VCaP (cell line): ENCODE measurements at regions not wholly inside any gene's neighbourhood (a gene's known extent, or its start where the extent isn't known, plus 50 kb on each side); places are given as distances from the start of the nearest gene placed in this dataset.

Source experiments
- H3K27ac ChIP-seq: fragments of 450-650 bp; 2 replicates; pipeline ENCODE4 v1.5.1; 2017
- CTCF ChIP-seq: fragments of 450-650 bp; conservative IDR thresholded peaks from 2 replicates; pipeline ENCODE4 v1.5.1; 2017; ENCODE audit warnings: mild to moderate bottlenecking, moderate library complexity

GRCh38 chr2:72048881-72049477 lies 98.7 kb downstream of the CYP26B1 start:
- H3K27ac ChIP-seq = no peak overlapping the region
- no peak for TF ChIP-seq CTCF

GRCh38 chr2:72043985-72044384 lies 103.7 kb downstream of the CYP26B1 start:
- H3K27ac ChIP-seq = no peak overlapping the region
- no peak for TF ChIP-seq CTCF

- H3K27ac ChIP-seq = no peak overlapping the region
- TF ChIP-seq CTCF = no peak
Observed at GRCh38 chr2:72041638-72042111, 106.0 kb downstream of the CYP26B1 start.

DNA sequence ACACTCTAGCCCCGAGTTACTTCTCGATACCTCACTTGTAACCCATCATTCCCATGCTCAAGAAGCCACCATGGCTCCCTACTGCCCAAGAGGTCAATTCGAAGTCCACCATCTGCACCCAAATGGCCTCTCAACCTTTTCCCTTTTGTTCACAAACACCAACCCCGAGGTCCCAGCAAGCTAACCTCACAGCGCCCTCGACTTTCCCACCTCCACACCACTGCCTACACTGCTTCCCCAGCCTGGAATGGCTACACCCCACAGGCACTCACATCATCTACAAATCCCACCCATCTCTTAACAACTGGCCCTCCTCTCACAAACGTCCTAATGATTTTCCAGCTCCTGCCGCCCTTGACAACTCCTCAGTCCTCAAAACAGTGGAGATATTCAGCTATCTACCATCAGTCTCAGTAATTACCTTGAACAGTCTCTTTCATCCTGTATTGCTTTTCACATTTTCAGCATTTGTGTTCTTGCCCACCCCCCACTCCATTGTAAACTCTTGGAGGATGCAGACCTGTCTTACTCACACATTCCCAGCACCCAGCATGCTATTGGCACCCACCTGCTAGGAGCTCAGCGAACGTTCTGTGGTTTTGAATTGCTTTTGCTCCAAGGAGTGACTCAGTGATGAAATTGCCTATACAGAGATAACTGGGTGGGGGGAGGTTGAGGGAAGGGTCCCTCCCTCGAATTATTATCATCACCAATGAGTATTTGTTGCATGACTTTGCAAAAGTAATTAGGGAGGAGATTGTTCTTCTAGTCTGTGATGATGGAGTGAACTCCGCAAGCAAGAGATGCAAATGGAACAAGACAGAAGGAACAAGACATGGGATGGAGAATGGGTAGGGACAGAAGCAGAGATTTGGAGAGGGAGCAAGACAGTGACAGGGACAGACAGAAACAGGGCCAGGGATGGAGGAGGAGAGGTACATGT lies 106.8 kb downstream of the CYP26B1 start:
- TF ChIP-seq CTCF = no peak
- no peak overlapping the region for H3K27ac ChIP-seq

- no peak overlapping the region for H3K27ac ChIP-seq
- TF ChIP-seq CTCF = no peak
Observed at GRCh38 chr2:72038524-72038923, 109.1 kb downstream of the CYP26B1 start.

- TF ChIP-seq CTCF = no peak
- H3K27ac ChIP-seq = no peak overlapping the region
Observed at GRCh38 chr2:72037261-72037666, 110.4 kb downstream of the CYP26B1 start.

GRCh38 chr2:72036595-72036994 lies 111.1 kb downstream of the CYP26B1 start:
- no peak overlapping the region for H3K27ac ChIP-seq
- no peak for TF ChIP-seq CTCF
